ENCODE measurements at regions not wholly inside any gene's neighbourhood (a gene's known extent, or its start where the extent isn't known, plus 50 kb on each side); places are given as distances from the start of the nearest gene placed in this dataset.

DNA sequence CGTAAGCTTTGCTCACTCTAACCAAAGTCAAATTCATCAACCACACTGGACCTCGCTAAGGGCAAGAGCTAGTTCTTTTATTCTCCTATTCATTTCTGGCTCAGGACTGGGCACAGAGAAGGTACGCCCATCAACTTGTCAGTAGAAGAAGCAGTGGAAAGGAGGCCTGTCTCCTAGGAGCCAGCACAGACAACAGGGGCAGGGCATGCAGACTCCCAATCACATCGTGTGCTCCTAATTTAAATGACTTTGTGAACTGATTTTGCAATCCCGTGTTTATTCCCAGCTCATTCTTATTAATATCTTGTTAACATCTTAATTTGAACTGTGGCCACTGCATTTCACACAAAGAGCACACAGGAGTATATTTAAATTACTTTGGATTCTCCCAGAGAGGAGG is 161.1 kb upstream of the BCL6 start:
- ChIA-PET POLR2A (no interaction called here), CTCF (no interaction called here)
- Histone ChIP-seq H3K79me2 (ENCODE audit: control insufficient read depth, insufficient read depth, low read length) (no peaks in the 10 kb centered on the region), H2AFZ (ENCODE audit: insufficient read depth, low read depth, low read length, poor library complexity, severe bottlenecking) (no peak overlapping the region), H3K9me3 (ENCODE audit: control extremely low read depth in 1 of 3, control insufficient read depth in 2 of 3, insufficient read depth in 1 of 3, low read length in 2 of 3) (peaks cover 0 to 10% (median 2%) of the 10 kb centered on the region in 3 donors), H3K36me3 (replicated peaks in 1 of 2; ENCODE audit: control extremely low read depth in 1 of 2, control insufficient read depth in 1 of 2, extremely low read depth in 1 of 2, insufficient read depth in 2 of 2, low read length in 1 of 2) (no peaks in the 10 kb centered on the region), H3K4me1 (ENCODE audit: control insufficient read depth in 2 of 2, insufficient read depth in 2 of 2, low read length in 2 of 2) (peaks cover 0 to 11% of the 10 kb centered on the region in 2 donors), H3K27me3 (replicated peaks in 1 of 4; ENCODE audit: control extremely low read depth in 1 of 4, control insufficient read depth in 3 of 4, insufficient read depth in 4 of 4, low read length in 3 of 4) (peaks cover 0 to 8% (median under 1%) of the 10 kb centered on the region in 4 experiments), H4K20me1 (ENCODE audit: control insufficient read depth, insufficient read depth, low read length, poor library complexity, severe bottlenecking) (no peaks in the 10 kb centered on the region), H3K4me2 (replicated peaks; ENCODE audit: low read depth, low read length, poor library complexity, severe bottlenecking) (no peak overlapping the region), H3K9ac (ENCODE audit: low read length) (no peak overlapping the region), H3K27ac (ENCODE audit: low read length in 2 of 2) (no peak overlapping the region), H3K4me3 (ENCODE audit: control extremely low read depth in 1 of 5, extremely low read depth in 1 of 5, insufficient read depth in 1 of 5, low read depth in 2 of 5, low read length in 4 of 5) (no peak overlapping the region)
- Mint-ChIP-seq H3K4me1 (peaks cover 13% of the 10 kb centered on the region), H3K4me3 (no peak overlapping the region), H3K27ac (no peak overlapping the region), H3K9me3 (ENCODE audit: insufficient read depth) (no peaks in the 10 kb centered on the region), H3K27me3 (peaks cover 15% of the 10 kb centered on the region)
- no peak for DNase-seq
- no peak for ATAC-seq (ENCODE audit: low read depth)
- TF ChIP-seq, protein P1, sequence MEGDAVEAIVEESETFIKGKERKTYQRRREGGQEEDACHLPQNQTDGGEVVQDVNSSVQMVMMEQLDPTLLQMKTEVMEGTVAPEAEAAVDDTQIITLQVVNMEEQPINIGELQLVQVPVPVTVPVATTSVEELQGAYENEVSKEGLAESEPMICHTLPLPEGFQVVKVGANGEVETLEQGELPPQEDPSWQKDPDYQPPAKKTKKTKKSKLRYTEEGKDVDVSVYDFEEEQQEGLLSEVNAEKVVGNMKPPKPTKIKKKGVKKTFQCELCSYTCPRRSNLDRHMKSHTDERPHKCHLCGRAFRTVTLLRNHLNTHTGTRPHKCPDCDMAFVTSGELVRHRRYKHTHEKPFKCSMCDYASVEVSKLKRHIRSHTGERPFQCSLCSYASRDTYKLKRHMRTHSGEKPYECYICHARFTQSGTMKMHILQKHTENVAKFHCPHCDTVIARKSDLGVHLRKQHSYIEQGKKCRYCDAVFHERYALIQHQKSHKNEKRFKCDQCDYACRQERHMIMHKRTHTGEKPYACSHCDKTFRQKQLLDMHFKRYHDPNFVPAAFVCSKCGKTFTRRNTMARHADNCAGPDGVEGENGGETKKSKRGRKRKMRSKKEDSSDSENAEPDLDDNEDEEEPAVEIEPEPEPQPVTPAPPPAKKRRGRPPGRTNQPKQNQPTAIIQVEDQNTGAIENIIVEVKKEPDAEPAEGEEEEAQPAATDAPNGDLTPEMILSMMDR (IDR thresholded peaks at IDR 0.05) = no peak
- TF ChIP-seq EZH2 (IDR thresholded peaks at IDR 0.05; ENCODE audit: borderline replicate concordance, insufficient read depth, low read depth, low read length, poor library complexity, severe bottlenecking) = no peak
- WGBS (ENCODE audit: insufficient coverage) = 96% methylated on average over 4 of the region's 5 CpGs
- intact Hi-C loops (cut with micrococcal nuclease) = no loop called here

GRCh38 chr3:187906920-187907319 is 161.7 kb upstream of the BCL6 start:
- peaks cover 0 to 6% of the 10 kb centered on the region in 2 donors for H3K4me1 ChIP-seq (ENCODE audit: control insufficient read depth in 2 of 2, insufficient read depth in 2 of 2, low read length in 2 of 2)
- CTCF ChIA-PET = no interaction called here
- no peak overlapping the region for H2AFZ ChIP-seq (ENCODE audit: insufficient read depth, low read depth, low read length, poor library complexity, severe bottlenecking)
- intact Hi-C loops (cut with micrococcal nuclease) = no loop called here
- no peak overlapping the region for H3K9ac ChIP-seq (ENCODE audit: low read length)
- Mint-ChIP-seq H3K4me1 (peaks cover 8% of the 10 kb centered on the region), H3K9me3 (ENCODE audit: insufficient read depth) (no peaks in the 10 kb centered on the region), H3K4me3 (no peak overlapping the region), H3K27ac (no peak overlapping the region), H3K27me3 (peaks cover 15% of the 10 kb centered on the region)
- H3K4me3 ChIP-seq (ENCODE audit: control extremely low read depth in 1 of 5, extremely low read depth in 1 of 5, insufficient read depth in 1 of 5, low read depth in 2 of 5, low read length in 4 of 5) = no peak overlapping the region
- DNase-seq (no peak), ATAC-seq (ENCODE audit: low read depth) (no peak)
- H3K4me2 ChIP-seq (replicated peaks; ENCODE audit: low read depth, low read length, poor library complexity, severe bottlenecking) = no peak overlapping the region
- no peak overlapping the region for H3K27ac ChIP-seq (ENCODE audit: low read length in 2 of 2)
- no peaks in the 10 kb centered on the region for H3K36me3 ChIP-seq (replicated peaks in 1 of 2; ENCODE audit: control extremely low read depth in 1 of 2, control insufficient read depth in 1 of 2, extremely low read depth in 1 of 2, insufficient read depth in 2 of 2, low read length in 1 of 2)
- H3K9me3 ChIP-seq (ENCODE audit: control extremely low read depth in 1 of 3, control insufficient read depth in 2 of 3, insufficient read depth in 1 of 3, low read length in 2 of 3) = peaks cover 0 to 8% (median 2%) of the 10 kb centered on the region in 3 donors
- no peaks in the 10 kb centered on the region for H3K79me2 ChIP-seq (ENCODE audit: control insufficient read depth, insufficient read depth, low read length)
- H3K27me3 ChIP-seq (replicated peaks in 1 of 4; ENCODE audit: control extremely low read depth in 1 of 4, control insufficient read depth in 3 of 4, insufficient read depth in 4 of 4, low read length in 3 of 4) = peaks cover 0 to 4% (median under 1%) of the 10 kb centered on the region in 4 experiments
- H4K20me1 ChIP-seq (ENCODE audit: control insufficient read depth, insufficient read depth, low read length, poor library complexity, severe bottlenecking) = no peaks in the 10 kb centered on the region
- WGBS (ENCODE audit: insufficient coverage) = 100% methylated on average over 2 of the region's 5 CpGs
- POLR2A ChIA-PET = no interaction called here
- TF ChIP-seq EZH2 (IDR thresholded peaks at IDR 0.05; ENCODE audit: borderline replicate concordance, insufficient read depth, low read depth, low read length, poor library complexity, severe bottlenecking) = no peak
- TF ChIP-seq, protein P1 (IDR thresholded peaks at IDR 0.05) = no peak

Data from B cell (primary cell).